Head of caudate nucleus (tissue), 42 donors: ENCODE measurements at regions not wholly inside any gene's neighbourhood (a gene's known extent, or its start where the extent isn't known, plus 50 kb on each side); places are given as distances from the start of the nearest gene placed in this dataset.
"Not testable (repeated sequence)": the region's sequence is repeated elsewhere in the genome, so short reads cannot be mapped to it uniquely, and the experiment has no call there.

ENCODE experiments used
- DNase-seq, 42 donors: peaks; one replicate each; pipeline versions ENCODE4 v3.0.0 to v3.0.0-alpha.2; 2020 to 2021; ENCODE audit warnings: mixed read lengths in 7 of 42
- intact Hi-C: fragments of 100-400 bp; cut with DNase I; formaldehyde crosslinking; loops from one replicate; pipeline ENCODE4 v1.15.0; 2022

DNA sequence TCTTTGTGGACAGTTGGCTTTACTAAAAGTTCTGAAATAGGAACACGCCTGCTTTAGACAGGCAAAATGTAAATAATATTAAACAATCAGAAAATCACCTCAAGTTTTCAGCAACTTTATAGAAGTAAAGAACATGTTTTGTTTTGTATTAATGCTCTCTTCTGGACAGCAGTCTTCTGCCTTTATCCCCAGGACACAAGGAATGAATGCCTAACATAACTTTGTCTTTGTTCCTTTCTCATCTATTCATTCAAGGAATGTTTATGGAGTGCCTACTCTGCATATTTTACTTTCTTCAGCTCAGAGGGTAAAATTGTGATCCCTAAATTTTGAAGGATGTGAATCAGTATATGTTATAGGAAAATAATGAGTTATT lies 325.4 kb downstream of the FOXO1 start:
- no peak for DNase-seq
- intact Hi-C loops: no loop called here

DNA sequence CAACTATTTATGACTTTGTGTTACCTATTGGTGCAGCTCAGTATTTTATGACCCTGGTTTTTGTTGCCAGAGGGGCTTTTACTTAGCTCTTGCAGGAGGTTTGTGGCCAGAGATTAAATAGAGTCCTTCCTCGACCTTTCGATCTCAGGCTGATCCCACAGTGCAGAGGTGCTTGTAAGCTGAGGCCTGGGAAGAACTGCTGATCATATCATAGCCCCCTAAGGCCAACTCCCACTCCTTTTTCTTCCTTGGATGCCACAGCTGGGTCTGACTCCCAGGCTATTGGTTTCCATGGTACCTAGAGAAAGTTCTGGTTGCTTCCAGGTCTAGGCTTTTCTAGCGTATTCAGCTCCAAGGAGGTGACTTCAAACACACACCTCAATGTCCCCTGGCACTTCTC lies 324.9 kb downstream of the FOXO1 start:
- intact Hi-C loops: no loop called here

GRCh38 chr13:40342461-40342860 lies 324.0 kb downstream of the FOXO1 start:
- DNase-seq: peak in 1 of 42 donors; percentile 35
- intact Hi-C loops: no loop called here

More for the DNA sequence above, 324.9 kb downstream of the FOXO1 start:
- peak in 1 of 42 donors; percentile 13 for DNase-seq

DNA sequence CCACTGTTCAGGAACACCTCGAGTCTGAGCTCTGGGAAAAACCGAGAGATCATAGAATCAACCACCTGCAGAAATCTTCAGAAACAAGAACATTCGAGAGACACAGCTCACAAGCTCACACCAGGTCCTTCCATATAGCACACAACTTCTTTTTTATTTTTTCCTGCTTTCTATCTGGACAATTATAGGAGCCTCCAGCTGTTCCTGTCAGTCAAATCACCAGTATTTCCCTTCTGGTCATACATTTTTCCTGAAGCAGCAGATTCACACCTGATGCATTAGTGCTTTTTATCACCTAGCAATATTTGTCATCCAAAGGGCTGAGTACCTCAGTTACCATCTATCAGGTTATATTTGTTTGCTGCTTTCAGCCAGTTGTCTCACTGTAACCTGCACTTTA lies 323.5 kb downstream of the FOXO1 start:
- peak in 2 of 42 donors; percentile 0 to 22 for DNase-seq
- intact Hi-C loops: no loop called here

- intact Hi-C loops: no loop called here
- DNase-seq: peak in 1 of 42 donors; percentile 10
These were observed 322.7 kb downstream of the FOXO1 start for GRCh38 chr13:40343550-40344269.

GRCh38 chr13:40344270-40345148 lies 321.9 kb downstream of the FOXO1 start:
- peak in 2 of 42 donors; percentile 31 to 38 for DNase-seq
- intact Hi-C loops: no loop called here

DNA sequence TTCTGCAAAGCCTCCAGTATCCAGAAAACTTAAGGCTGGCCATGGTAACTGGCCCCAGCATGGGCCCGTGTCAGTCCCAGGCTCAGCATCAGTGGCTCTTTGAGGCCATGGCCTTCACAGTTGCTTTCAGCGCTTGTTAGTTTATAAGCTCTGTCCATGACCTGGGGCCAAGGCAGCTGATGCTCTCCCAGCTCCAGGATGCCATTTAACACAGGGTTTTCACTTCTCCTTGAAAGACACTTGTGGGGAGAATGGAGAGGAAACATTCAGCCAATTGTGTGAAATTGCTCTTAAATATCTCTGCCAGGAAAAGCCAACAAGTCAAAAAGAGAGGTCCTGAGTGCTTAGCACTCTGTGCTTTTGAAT lies 321.3 kb downstream of the FOXO1 start:
- peak in 1 of 42 donors; percentile 34 for DNase-seq
- intact Hi-C loops: no loop called here

- intact Hi-C loops: no loop called here
- DNase-seq: peak in 5 of 42 donors; percentile 15 to 43 (median 29)
These were observed 320.6 kb downstream of the FOXO1 start for GRCh38 chr13:40345654-40346372.

DNA sequence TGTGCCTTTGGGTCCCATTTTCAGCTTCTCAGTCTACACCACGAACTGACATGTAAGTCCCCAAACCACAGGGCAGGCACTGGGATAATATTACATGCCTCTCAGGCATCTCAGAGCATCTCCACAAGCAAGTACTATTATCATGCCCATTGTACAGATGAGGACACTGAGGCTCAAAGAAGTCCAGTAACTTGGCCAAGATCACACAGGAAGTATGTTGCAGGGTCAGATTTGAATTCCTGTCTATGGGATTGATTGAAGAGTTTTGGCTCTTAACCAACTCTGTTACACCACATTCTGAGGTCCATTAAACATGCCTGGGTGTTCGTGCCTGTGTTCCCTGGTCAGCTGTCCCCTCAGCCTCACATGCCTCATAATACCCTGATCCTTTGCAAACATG lies 319.8 kb downstream of the FOXO1 start:
- DNase-seq: peak in 1 of 42 donors; percentile 0
- intact Hi-C loops: no loop called here

GRCh38 chr13:40348096-40348679 lies 318.3 kb downstream of the FOXO1 start:
- DNase-seq: peak in 3 of 42 donors; percentile 17 to 47 (median 19)
- intact Hi-C loops: no loop called here

DNA sequence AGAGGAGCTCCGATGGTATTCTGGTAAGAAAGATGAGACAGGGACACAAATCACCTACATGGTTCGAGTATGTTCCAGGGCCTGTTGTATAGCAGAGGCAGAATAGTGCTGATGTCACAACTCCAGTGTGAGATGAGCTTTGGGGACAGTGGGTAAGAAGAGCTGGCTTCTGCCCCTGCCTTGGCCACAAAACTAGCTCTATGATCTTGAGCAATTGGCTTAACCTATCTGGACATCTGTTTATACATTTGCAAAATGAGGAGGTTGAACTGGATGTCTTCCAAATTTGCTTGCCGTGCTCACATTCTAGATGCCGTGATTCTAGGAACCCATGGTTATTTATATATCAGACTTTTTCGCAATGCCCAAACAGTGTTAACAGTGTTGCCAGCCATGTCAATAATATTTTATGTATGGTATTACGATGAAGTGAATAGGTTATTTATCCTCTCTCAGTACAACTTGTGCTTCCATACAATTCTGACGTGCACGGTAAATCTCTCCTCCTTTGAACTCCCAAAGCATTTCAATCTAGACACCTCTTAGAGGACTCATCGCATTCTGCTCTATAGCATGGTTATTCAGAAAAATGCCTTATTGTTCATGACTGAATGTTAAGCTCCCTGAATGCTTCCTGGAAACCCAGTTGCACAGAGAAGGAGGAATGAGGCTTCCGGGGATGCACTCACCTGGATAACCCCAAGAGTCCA lies 316.0 kb downstream of the FOXO1 start:
- intact Hi-C loops: no loop called here
- no peak for DNase-seq

- intact Hi-C loops: no loop called here
- DNase-seq: peak in 6 of 42 donors; percentile 14 to 37 (median 28)
These were observed 314.7 kb downstream of the FOXO1 start for GRCh38 chr13:40351537-40352379.

DNA sequence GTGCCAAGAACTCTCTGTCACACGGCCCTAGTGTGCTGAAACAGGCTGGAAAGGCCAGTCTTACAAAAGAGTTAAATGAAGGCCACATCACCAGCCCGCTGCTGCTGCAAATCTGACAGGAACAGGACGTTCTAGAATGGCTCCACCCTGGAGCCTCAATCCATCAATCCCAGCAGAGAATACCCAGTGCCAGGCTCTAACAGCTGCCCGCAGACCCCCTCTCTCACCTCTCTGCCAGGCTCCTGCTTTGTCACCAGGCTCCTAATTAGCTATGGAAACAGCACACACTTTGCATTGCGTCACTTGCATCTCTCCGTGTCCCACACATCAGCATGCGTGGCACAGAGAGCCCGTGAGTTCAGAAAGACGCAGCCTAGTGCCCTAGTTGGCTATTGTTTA lies 314.1 kb downstream of the FOXO1 start:
- DNase-seq: peak in 37 of 42 donors; percentile 9 to 78 (median 45)
- intact Hi-C loops: no loop called here

DNA sequence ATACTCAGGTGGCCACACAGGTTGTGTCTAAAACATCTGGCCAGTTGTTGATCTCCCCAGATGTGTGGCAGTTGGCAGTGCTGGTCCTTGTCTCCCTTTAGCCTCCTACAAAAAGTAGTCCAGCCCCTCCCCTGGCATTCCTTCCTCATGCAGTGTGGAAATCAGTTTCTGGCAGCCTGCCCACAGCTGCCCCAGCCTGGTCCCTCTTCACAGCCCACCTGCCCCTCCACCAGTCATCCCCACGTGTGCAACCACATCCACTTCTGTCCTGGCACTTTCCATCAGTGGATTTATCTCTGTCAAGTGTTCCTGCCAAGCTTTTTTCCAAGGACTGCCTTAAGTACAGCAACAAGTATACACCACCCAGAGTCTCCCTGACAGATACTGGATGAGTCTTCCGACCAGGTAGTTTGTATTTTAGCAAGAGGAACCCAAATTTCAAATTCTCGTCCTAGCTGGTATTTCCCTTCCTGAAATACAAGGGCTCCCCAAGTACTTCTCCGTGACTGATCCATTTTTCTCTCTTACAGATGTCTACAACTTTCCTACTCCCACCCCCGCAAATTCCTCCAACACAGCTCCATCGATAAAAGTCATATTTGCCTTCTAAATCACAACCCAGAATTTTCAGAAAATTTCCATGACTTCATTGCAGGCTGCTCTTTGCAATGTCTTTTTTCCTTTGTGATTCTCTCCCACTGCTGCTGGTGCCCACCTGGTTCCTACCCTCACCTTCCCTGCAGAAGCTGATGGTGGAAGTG lies 313.5 kb downstream of the FOXO1 start:
- DNase-seq: peak in 14 of 42 donors; percentile 8 to 79 (median 54)
- intact Hi-C loops: no loop called here

DNA sequence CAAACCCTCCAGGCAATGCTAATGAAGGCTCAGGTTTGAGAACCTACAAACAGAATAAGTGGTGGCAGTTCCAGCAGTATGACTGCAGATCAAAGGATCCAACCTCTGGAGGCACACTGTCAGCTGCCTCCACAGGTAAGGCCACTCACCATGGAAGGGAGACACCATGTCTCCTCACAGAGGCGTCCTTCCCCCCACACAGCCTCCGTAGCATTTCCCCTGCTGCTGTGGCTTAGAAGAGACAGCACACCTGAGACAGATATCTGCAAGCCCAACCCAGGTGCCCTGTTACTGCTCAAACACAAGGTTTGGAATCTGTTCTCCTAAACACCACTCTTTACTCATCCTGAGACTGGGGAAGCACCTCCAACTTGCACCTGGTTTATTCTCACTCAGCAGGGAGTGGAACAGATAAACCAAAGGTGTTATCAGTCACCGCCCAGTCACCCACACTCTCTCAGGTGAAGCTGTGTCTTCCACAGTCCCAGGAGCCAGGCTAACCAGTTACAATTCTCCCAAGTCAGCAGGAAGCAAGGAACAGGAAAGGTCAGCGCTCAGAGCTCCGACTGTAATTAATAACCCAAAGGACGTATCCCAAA lies 311.2 kb downstream of the FOXO1 start:
- no peak for DNase-seq
- intact Hi-C loops: no loop called here

GRCh38 chr13:40356011-40356410 lies 310.4 kb downstream of the FOXO1 start:
- DNase-seq: no peak
- intact Hi-C loops: no loop called here

DNA sequence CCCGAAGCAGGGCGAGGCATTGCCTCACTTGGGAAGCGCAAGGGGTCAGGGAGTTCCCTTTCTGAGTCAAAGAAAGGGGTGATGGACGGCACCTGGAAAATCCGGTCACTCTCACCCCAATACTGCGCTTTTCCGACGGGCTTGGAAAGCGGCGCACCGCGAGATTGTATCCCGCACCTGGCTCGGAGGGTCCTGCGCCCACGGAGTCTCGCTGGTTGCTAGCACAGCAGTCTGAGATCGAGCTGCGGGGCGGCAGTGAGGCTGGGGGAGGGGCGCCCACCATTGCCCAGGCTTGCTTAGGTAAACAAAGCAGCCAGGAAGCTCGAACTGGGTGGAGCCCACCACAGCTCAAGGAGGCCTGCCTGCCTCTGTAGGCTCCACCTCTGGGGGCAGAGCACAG lies 310.0 kb downstream of the FOXO1 start:
- intact Hi-C loops, DNase-seq: not testable (repeated sequence)
